ENCODE measurements at regions not wholly inside any gene's neighbourhood (a gene's known extent, or its start where the extent isn't known, plus 50 kb on each side); places are given as distances from the start of the nearest gene placed in this dataset.

DNA sequence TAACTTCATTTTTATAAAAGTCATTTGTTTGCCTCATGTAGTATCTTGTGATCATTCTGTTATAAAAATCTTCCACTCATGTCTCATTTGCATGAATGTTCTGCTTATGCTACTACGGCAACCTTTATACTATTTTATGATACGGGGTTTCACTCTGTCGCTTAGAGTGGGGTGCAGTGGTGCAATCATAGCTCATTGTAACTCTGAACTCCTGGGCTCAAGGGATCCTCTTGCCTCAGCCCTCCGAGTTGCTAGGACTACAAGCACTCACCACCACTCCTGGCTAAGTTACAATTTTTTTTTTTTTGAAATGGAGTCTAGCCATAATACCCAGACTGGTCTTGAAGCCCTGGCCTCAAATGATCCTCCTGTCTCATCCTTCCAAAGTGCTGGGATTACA lies 154.4 kb upstream of the PREP start:
- no peak for TF ChIP-seq CTCF (conservative IDR thresholded peaks at IDR 0.05; ENCODE audit: low read depth, low read length)
- no peak for DNase-seq (ENCODE audit: low read depth)
- H3K4me3 ChIP-seq (ENCODE audit: low read length): no peak overlapping the region

DNA sequence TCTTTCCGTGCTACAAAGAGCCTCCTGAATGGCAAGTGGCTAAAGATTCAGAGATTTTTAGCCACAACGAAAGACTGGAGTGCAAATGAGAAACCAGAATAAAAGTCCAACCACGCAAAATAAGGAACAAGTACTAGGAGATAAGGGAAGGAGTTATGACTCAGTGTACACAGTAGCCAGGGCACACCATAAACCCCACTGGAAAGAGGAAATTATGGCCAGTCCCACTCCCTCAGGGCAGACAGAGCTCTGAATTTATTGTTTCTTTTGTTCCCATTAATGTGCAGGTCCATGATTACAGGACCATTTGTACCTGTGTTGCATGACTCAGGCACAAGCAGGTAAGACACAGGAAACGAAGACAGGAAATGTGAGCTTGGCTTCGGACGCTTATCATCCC lies 150.3 kb upstream of the PREP start:
- no peak for TF ChIP-seq CTCF (conservative IDR thresholded peaks at IDR 0.05; ENCODE audit: low read depth, low read length)
- H3K4me3 ChIP-seq (ENCODE audit: low read length): no peak overlapping the region
- no peak for DNase-seq (ENCODE audit: low read depth)

DNA sequence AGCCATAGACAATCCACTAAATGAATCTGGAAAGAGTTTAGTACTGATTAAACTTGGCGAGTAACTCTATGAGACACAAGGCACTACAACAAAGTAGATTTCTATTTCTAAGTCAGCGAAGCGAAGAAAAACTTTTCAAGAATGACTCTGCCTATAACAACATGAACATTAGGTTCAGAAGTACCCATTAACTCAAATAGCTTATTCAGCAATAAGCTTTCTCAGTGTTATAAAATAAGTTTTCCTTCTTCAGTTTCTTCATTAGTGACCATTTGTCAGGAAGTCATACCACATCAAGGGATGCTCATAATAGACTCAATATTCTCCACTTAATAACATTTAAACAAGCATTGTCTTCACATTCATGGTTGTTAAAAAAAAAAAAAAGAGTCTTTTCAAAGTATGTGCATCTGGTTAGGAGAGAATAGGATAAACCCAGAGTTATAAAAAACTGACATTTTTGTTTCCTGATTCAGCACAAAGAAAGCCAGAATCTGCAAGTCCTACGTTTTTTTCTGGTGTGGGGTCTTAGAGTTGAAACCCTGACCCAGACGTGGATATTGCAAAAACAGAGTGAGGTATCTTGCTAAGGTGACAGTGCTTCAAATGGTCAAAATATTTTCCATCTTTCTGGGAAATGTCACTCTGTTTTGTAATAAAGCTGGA lies 148.2 kb upstream of the PREP start:
- DNase-seq (ENCODE audit: low read depth): no peak
- H3K4me3 ChIP-seq (ENCODE audit: low read length): no peak overlapping the region

DNA sequence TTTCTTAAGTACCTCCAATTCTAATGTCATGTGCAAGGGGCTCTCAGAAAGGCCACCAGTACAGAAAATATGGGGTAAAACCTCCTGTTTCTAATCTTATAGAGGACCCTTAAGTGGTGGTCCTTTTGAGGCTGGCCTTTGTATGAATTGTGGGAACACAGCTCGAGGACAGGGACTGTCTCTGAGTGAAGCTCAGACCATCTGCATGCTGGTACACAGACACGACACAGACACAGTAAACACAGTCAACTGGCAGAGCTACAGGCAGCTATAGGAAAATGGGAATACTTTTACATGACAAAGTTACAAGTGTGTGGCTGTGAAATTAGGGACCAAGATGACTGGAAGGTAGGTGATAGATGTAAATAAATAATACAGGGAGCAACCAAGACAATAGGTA lies 143.9 kb upstream of the PREP start:
- no peak for TF ChIP-seq CTCF (conservative IDR thresholded peaks at IDR 0.05; ENCODE audit: low read depth, low read length)
- no peak overlapping the region for H3K4me3 ChIP-seq (ENCODE audit: low read length)
- DNase-seq (ENCODE audit: low read depth): no peak

More for the DNA sequence above, 148.2 kb upstream of the PREP start:
- no peak for TF ChIP-seq CTCF (conservative IDR thresholded peaks at IDR 0.05; ENCODE audit: low read depth, low read length)

DNA sequence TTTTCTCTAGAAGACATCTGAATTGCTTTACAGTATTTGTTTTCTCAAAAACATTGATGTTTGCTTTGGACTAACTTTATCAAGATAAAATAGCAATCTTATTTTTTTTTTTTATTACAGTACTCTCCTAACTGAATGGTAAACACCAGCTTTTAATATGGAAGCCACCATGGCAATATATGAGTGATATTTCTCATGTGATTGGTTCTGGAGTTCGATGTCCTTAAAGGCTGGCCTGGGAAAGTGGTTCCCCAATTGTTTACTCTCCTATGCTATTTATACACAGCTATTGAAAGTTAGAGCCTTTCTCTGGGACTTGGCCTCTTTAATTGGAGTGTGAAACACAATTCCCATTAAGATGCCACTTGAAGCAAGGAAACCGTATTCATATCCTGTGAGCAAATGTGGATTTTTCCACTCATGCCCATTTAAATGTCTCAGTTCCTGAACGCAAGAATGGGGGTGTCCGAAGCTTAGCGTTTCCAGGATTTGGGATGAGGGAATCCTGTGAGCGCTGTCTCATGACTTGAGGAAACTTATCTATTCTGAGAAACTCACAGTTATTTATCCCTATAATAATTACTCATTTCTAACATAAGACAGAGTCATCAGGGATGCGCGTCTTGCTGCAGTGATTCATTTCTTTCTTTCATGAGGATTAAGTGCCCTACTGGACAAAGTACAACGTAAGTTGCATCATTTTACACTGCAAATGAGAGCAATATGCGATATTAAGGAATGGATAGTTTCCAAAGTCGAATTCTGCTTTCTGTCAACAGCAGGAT lies 143.3 kb upstream of the PREP start:
- no peak overlapping the region for H3K4me3 ChIP-seq (ENCODE audit: low read length)
- DNase-seq (ENCODE audit: low read depth): no peak
- no peak for TF ChIP-seq CTCF (conservative IDR thresholded peaks at IDR 0.05; ENCODE audit: low read depth, low read length)

DNA sequence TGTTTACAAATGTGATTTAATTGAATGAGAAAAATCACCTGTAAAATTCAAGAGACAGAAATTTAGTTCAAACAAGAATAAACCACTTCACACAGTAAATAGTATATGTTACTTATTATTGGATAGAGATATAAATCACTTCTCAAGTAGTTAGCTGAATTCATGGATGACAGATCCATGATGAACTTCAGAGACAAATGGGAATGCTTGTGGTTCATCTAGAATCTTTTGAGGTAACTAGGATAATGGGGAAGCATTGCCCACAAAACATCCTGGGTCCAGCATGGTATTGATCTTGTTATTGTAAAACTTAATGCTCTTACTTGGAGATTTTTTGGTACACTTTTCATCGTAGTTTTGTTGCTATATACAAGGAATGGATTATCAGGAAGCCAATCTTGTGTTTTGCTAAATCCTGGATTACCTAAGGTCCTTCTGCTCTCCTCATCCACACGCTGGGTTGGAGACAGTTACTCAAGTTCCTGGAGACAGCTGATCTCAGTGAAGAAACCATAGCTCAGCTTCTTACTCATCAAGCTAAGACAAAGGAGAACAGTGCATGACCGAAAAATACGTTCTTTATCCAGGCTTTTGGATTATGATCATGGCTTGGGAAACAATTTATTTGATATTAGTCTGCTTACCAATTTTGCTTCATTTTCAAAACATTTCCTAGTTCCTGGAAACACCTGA lies 142.5 kb upstream of the PREP start:
- no peak for TF ChIP-seq CTCF (conservative IDR thresholded peaks at IDR 0.05; ENCODE audit: low read depth, low read length)
- DNase-seq (ENCODE audit: low read depth): no peak
- H3K4me3 ChIP-seq (ENCODE audit: low read length): no peak overlapping the region
